ENCODE measurements at regions not wholly inside any gene's neighbourhood (a gene's known extent, or its start where the extent isn't known, plus 50 kb on each side); places are given as distances from the start of the nearest gene placed in this dataset.
"Not testable (repeated sequence)": the region's sequence is repeated elsewhere in the genome, so short reads cannot be mapped to it uniquely, and the experiment has no call there.

GRCh38 chr12:30180602-30181001 lies 396.9 kb upstream of the TMTC1 start:
- TF ChIP-seq CTCF (IDR thresholded peaks at IDR 0.05; ENCODE audit: unreplicated experiment) = no peak
- no peaks in the 10 kb centered on the region for H3K27me3 Mint-ChIP-seq (ENCODE audit: low read depth)
- no peak overlapping the region for H3K4me3 Mint-ChIP-seq
- H3K9me3 Mint-ChIP-seq = peaks cover 19% of the 10 kb centered on the region
- H3K27ac Mint-ChIP-seq = no peak overlapping the region
- no peak for DNase-seq (ENCODE audit: low spot score in 2 of 2, unreplicated experiment in 2 of 2)
- H3K4me1 Mint-ChIP-seq = peaks cover 14% of the 10 kb centered on the region
- H3K36me3 Mint-ChIP-seq = no peaks in the 10 kb centered on the region

GRCh38 chr12:30178916-30179315 lies 395.2 kb upstream of the TMTC1 start:
- H3K9me3 Mint-ChIP-seq = peaks cover 19% of the 10 kb centered on the region
- no peak overlapping the region for H3K4me3 Mint-ChIP-seq
- no peaks in the 10 kb centered on the region for H3K36me3 Mint-ChIP-seq

GRCh38 chr12:30169839-30170591 lies 386.3 kb upstream of the TMTC1 start:
- no peaks in the 10 kb centered on the region for H3K27me3 Mint-ChIP-seq (ENCODE audit: low read depth)
- TF ChIP-seq CTCF (IDR thresholded peaks at IDR 0.05; ENCODE audit: unreplicated experiment) = no peak
- H3K4me3 Mint-ChIP-seq = no peak overlapping the region
- no peaks in the 10 kb centered on the region for H3K36me3 Mint-ChIP-seq
- no peak overlapping the region for H3K27ac Mint-ChIP-seq
- H3K4me1 Mint-ChIP-seq = peaks cover 2% of the 10 kb centered on the region
- H3K9me3 Mint-ChIP-seq = no peaks in the 10 kb centered on the region
- no peak for DNase-seq (ENCODE audit: low spot score in 2 of 2, unreplicated experiment in 2 of 2)

More at GRCh38 chr12:30178916-30179315, 395.2 kb upstream of the TMTC1 start:
- peaks cover 14% of the 10 kb centered on the region for H3K4me1 Mint-ChIP-seq
- DNase-seq (ENCODE audit: low spot score in 2 of 2, unreplicated experiment in 2 of 2) = no peak
- H3K27me3 Mint-ChIP-seq (ENCODE audit: low read depth) = no peaks in the 10 kb centered on the region
- no peak for TF ChIP-seq CTCF (IDR thresholded peaks at IDR 0.05; ENCODE audit: unreplicated experiment)
- no peak overlapping the region for H3K27ac Mint-ChIP-seq

- Mint-ChIP-seq H3K27ac (no peak overlapping the region), H3K9me3 (peaks cover 3% of the 10 kb centered on the region), H3K27me3 (ENCODE audit: low read depth) (no peaks in the 10 kb centered on the region), H3K36me3 (no peaks in the 10 kb centered on the region), H3K4me1 (peaks cover 2% of the 10 kb centered on the region), H3K4me3 (no peak overlapping the region)
- DNase-seq (ENCODE audit: low spot score in 2 of 2, unreplicated experiment in 2 of 2) = no peak
- no peak for TF ChIP-seq CTCF (IDR thresholded peaks at IDR 0.05; ENCODE audit: unreplicated experiment)
Observed at GRCh38 chr12:30166006-30166795, 382.5 kb upstream of the TMTC1 start.

- H3K4me3 Mint-ChIP-seq = no peak overlapping the region
- no peaks in the 10 kb centered on the region for H3K36me3 Mint-ChIP-seq
- peaks cover 2% of the 10 kb centered on the region for H3K4me1 Mint-ChIP-seq
- no peak for TF ChIP-seq CTCF (IDR thresholded peaks at IDR 0.05; ENCODE audit: unreplicated experiment)
- no peak overlapping the region for H3K27ac Mint-ChIP-seq
- no peak for DNase-seq (ENCODE audit: low spot score in 2 of 2, unreplicated experiment in 2 of 2)
- H3K9me3 Mint-ChIP-seq = peaks cover 8% of the 10 kb centered on the region
- H3K27me3 Mint-ChIP-seq (ENCODE audit: low read depth) = no peaks in the 10 kb centered on the region
Observed at GRCh38 chr12:30164382-30165318, 380.9 kb upstream of the TMTC1 start.

GRCh38 chr12:30156833-30157232 lies 373.1 kb upstream of the TMTC1 start:
- H3K36me3 Mint-ChIP-seq; H3K4me3 Mint-ChIP-seq; H3K4me1 Mint-ChIP-seq; DNase-seq (ENCODE audit: low spot score in 2 of 2, unreplicated experiment in 2 of 2); H3K27ac Mint-ChIP-seq; H3K27me3 Mint-ChIP-seq (ENCODE audit: low read depth): not testable (repeated sequence)
- peaks cover 19% of the 10 kb centered on the region for H3K9me3 Mint-ChIP-seq

Measured in mesothelial cell of epicardium (in vitro differentiated cells).